Fibroblast of lung (primary cell): ENCODE measurements at regions not wholly inside any gene's neighbourhood (a gene's known extent, or its start where the extent isn't known, plus 50 kb on each side); places are given as distances from the start of the nearest gene placed in this dataset.

ENCODE experiments used
- EZH2 ChIP-seq: IDR thresholded peaks from 2 replicates; pipeline ENCODE4 v1.5.1; 2012; ENCODE audit warnings: low read length, control low read depth, mild to moderate bottlenecking; ENCODE audit errors: missing control alignments
- TF ChIP-seq, protein P1 (sequence below), 2 donors: IDR thresholded peaks in 1 of 2; conservative IDR thresholded peaks in 1 of 2; 1 replicate in 1 of 2; 2 replicates in 1 of 2; pipeline ENCODE4 v1.5.1; 2011 to 2012; ENCODE audit warnings: low read length in 2 of 2, control low read depth in 1 of 2, inconsistent platforms in 1 of 2, low read depth in 1 of 2, mild to moderate bottlenecking in 1 of 2

DNA sequence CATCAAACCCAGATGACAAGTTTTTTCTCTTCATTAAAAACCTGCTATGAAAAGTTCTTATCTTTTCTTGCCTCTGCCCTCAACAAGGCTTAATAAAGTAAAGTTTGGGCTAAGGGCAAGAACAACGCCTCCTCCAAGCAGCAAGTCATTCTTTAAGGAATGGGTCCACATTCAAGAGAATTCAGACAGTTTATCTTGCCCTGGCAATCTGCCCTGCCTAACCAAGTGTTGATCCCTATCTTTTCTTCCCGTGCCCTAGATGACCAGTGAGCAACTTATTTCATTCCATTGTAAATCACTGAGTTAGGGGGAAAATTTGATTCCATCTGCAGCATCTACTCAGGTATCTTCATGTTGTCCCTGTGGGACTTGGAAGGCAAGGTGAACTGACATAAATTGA, 370.3 kb upstream of the DPPA4 start:
- TF ChIP-seq, protein P1, sequence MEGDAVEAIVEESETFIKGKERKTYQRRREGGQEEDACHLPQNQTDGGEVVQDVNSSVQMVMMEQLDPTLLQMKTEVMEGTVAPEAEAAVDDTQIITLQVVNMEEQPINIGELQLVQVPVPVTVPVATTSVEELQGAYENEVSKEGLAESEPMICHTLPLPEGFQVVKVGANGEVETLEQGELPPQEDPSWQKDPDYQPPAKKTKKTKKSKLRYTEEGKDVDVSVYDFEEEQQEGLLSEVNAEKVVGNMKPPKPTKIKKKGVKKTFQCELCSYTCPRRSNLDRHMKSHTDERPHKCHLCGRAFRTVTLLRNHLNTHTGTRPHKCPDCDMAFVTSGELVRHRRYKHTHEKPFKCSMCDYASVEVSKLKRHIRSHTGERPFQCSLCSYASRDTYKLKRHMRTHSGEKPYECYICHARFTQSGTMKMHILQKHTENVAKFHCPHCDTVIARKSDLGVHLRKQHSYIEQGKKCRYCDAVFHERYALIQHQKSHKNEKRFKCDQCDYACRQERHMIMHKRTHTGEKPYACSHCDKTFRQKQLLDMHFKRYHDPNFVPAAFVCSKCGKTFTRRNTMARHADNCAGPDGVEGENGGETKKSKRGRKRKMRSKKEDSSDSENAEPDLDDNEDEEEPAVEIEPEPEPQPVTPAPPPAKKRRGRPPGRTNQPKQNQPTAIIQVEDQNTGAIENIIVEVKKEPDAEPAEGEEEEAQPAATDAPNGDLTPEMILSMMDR (conservative IDR thresholded peaks at IDR 0.05 in 1 of 2, IDR thresholded peaks at IDR 0.05 in 1 of 2; ENCODE audit: low read depth in 1 of 2, low read length in 2 of 2): no peak
- no peak for TF ChIP-seq EZH2
